Mesendoderm (in vitro differentiated cells): ENCODE measurements at regions not wholly inside any gene's neighbourhood (a gene's known extent, or its start where the extent isn't known, plus 50 kb on each side); places are given as distances from the start of the nearest gene placed in this dataset.
A peak's percentile ranks its signal among the peaks of the same experiment; 100 is the strongest.

Experiments used
- DNase-seq: peaks from one replicate; pipeline ENCODE4 v3.0.0; 2013
- H2AK5ac ChIP-seq: 2 replicates; pipeline ENCODE4 v1.6.1; 2013; ENCODE audit warnings: low read length, inconsistent platforms
- H2BK120ac ChIP-seq: 2 replicates; pipeline ENCODE4 v1.6.1; 2013; ENCODE audit warnings: low read depth, mild to moderate bottlenecking, low read length, moderate library complexity, mixed read lengths
- H2BK15ac ChIP-seq: replicated peaks from 2 replicates; pipeline ENCODE4 v1.6.1; 2013; ENCODE audit warnings: low read depth, mild to moderate bottlenecking, moderate library complexity
- H2BK5ac ChIP-seq: 2 replicates; pipeline ENCODE4 v1.6.1; 2013; ENCODE audit warnings: low read length, inconsistent platforms
- H3K18ac ChIP-seq: 2 replicates; pipeline ENCODE4 v1.6.1; 2013; ENCODE audit warnings: mild to moderate bottlenecking, low read length, mixed read lengths
- H3K23ac ChIP-seq: one replicate; pipeline ENCODE4 v1.6.1; 2013; ENCODE audit warnings: low read length
- H3K27ac ChIP-seq: 2 replicates; pipeline ENCODE4 v1.5.1; 2013; ENCODE audit warnings: low read depth, mild to moderate bottlenecking, inconsistent platforms, low read length, moderate library complexity
- H3K27me3 ChIP-seq: 2 replicates; pipeline ENCODE4 v1.6.1; 2013; ENCODE audit warnings: low read length, control low read depth, mild to moderate bottlenecking, inconsistent platforms; ENCODE audit not compliant: insufficient read depth, poor library complexity
- H3K36me3 ChIP-seq: 2 replicates; pipeline ENCODE4 v1.6.1; 2013; ENCODE audit warnings: low read length, inconsistent platforms; ENCODE audit not compliant: control insufficient read depth, insufficient read depth
- H3K4ac ChIP-seq: one replicate; pipeline ENCODE4 v1.6.1; 2013; ENCODE audit warnings: low read depth, mild to moderate bottlenecking, low read length, moderate library complexity
- H3K4me1 ChIP-seq: 2 replicates; pipeline ENCODE4 v1.6.1; 2013; ENCODE audit warnings: low read depth, low read length, inconsistent platforms; ENCODE audit not compliant: control insufficient read depth
- H3K4me2 ChIP-seq: 2 replicates; pipeline ENCODE4 v1.6.1; 2013; ENCODE audit warnings: low read length
- H3K4me3 ChIP-seq: 2 replicates; pipeline ENCODE4 v1.5.1; 2013; ENCODE audit warnings: mild to moderate bottlenecking, low read length
- H3K56ac ChIP-seq: one replicate; pipeline ENCODE4 v1.6.1; 2013; ENCODE audit warnings: low read length
- H3K79me1 ChIP-seq: 2 replicates; pipeline ENCODE4 v1.6.1; 2013; ENCODE audit warnings: low read length, inconsistent platforms
- H3K79me2 ChIP-seq: 2 replicates; pipeline ENCODE4 v1.6.1; 2013; ENCODE audit warnings: mild to moderate bottlenecking, low read length; ENCODE audit not compliant: control insufficient read depth, insufficient read depth
- H3K9ac ChIP-seq: 2 replicates; pipeline ENCODE4 v1.6.1; 2013; ENCODE audit warnings: low read length, inconsistent platforms
- H4K5ac ChIP-seq: one replicate; pipeline ENCODE4 v1.6.1; 2013; ENCODE audit warnings: low read length
- H4K8ac ChIP-seq: one replicate; pipeline ENCODE4 v1.6.1; 2013; ENCODE audit warnings: low read depth, mild to moderate bottlenecking, control low read depth, low read length, moderate library complexity
- WGBS: extraction: QIAGEN DNeasy Blood & Tissue Kit; methylation state at CpG from one replicate; pipeline ENCODE4 v1.1.7; 2013; ENCODE audit warnings: low lambda C conversion rate, missing lambda C conversion rate; ENCODE audit not compliant: insufficient coverage; ENCODE audit errors: extremely low coverage; 5-methylcytosine and 5-hydroxymethylcytosine counted together

- Histone ChIP-seq H3K27ac (no peak overlapping the region), H3K4me3 (no peak overlapping the region), H3K79me1 (no peaks in the 10 kb centered on the region), H3K23ac (no peak overlapping the region), H3K4me1 (peaks cover 10% of the 10 kb centered on the region), H3K36me3 (no peaks in the 10 kb centered on the region), H3K79me2 (no peaks in the 10 kb centered on the region), H3K4ac (no peak overlapping the region), H3K27me3 (no peaks in the 10 kb centered on the region), H3K4me2 (no peak overlapping the region), H3K18ac (no peak overlapping the region), H3K9ac (no peak overlapping the region), H4K5ac (no peak overlapping the region), H2AK5ac (no peak overlapping the region), H3K56ac (no peak overlapping the region), H2BK120ac (no peak overlapping the region), H4K8ac (no peak overlapping the region), H2BK15ac (no peak overlapping the region), H2BK5ac (no peak overlapping the region)
- WGBS: no CpG with 5 or more reads among the region's 10 CpGs
- DNase-seq: no peak
Measured at GRCh38 chr5:74396913-74397622, 243.5 kb downstream of the ENC1 start.

GRCh38 chr5:74394916-74395880, 245.3 kb downstream of the ENC1 start:
- Histone ChIP-seq H3K23ac (no peak overlapping the region), H3K4me1 (peaks cover 7% of the 10 kb centered on the region), H3K56ac (no peak overlapping the region), H3K4me2 (no peak overlapping the region), H2BK120ac (peak overlapping the region; percentile 67), H3K4me3 (no peak overlapping the region), H3K9ac (no peak overlapping the region), H3K27ac (no peak overlapping the region), H2BK5ac (no peak overlapping the region), H3K18ac (no peak overlapping the region), H3K36me3 (no peaks in the 10 kb centered on the region), H3K27me3 (no peaks in the 10 kb centered on the region), H4K8ac (no peak overlapping the region), H2AK5ac (no peak overlapping the region), H4K5ac (no peak overlapping the region), H3K79me1 (no peaks in the 10 kb centered on the region), H3K4ac (no peak overlapping the region), H3K79me2 (no peaks in the 10 kb centered on the region), H2BK15ac (no peak overlapping the region)
- WGBS: no CpG with 5 or more reads among the region's 10 CpGs
- DNase-seq: peak; percentile 90

- no peak overlapping the region for H3K4me2 ChIP-seq
- no CpG with 5 or more reads among the region's 3 CpGs for WGBS
- no peak overlapping the region for H3K18ac ChIP-seq
- H3K9ac ChIP-seq: no peak overlapping the region
- H2AK5ac ChIP-seq: no peak overlapping the region
- no peak overlapping the region for H3K27ac ChIP-seq
- no peaks in the 10 kb centered on the region for H3K27me3 ChIP-seq
- peak; percentile 67 for DNase-seq
- H3K79me1 ChIP-seq: no peaks in the 10 kb centered on the region
- H3K23ac ChIP-seq: no peak overlapping the region
- no peak overlapping the region for H2BK120ac ChIP-seq
- H2BK15ac ChIP-seq: no peak overlapping the region
- H4K8ac ChIP-seq: no peak overlapping the region
- no peak overlapping the region for H3K4me3 ChIP-seq
- H3K79me2 ChIP-seq: no peaks in the 10 kb centered on the region
- H3K4me1 ChIP-seq: peaks cover 7% of the 10 kb centered on the region
- no peak overlapping the region for H4K5ac ChIP-seq
- H3K4ac ChIP-seq: no peak overlapping the region
- H3K56ac ChIP-seq: no peak overlapping the region
- no peak overlapping the region for H2BK5ac ChIP-seq
- no peaks in the 10 kb centered on the region for H3K36me3 ChIP-seq
Measured at GRCh38 chr5:74394528-74394915, 246.0 kb downstream of the ENC1 start.

- H2BK5ac ChIP-seq: no peak overlapping the region
- H2BK15ac ChIP-seq: no peak overlapping the region
- no peak overlapping the region for H3K23ac ChIP-seq
- WGBS: no CpG with 5 or more reads among the region's 3 CpGs
- peaks cover 7% of the 10 kb centered on the region for H3K4me1 ChIP-seq
- H3K79me2 ChIP-seq: no peaks in the 10 kb centered on the region
- H3K79me1 ChIP-seq: no peaks in the 10 kb centered on the region
- H3K56ac ChIP-seq: no peak overlapping the region
- H3K4me3 ChIP-seq: no peak overlapping the region
- no peak for DNase-seq
- no peak overlapping the region for H3K27ac ChIP-seq
- no peak overlapping the region for H2AK5ac ChIP-seq
- no peak overlapping the region for H3K18ac ChIP-seq
- no peak overlapping the region for H3K9ac ChIP-seq
- no peak overlapping the region for H4K5ac ChIP-seq
- no peaks in the 10 kb centered on the region for H3K27me3 ChIP-seq
- no peak overlapping the region for H3K4ac ChIP-seq
- H3K36me3 ChIP-seq: no peaks in the 10 kb centered on the region
- no peak overlapping the region for H4K8ac ChIP-seq
- H2BK120ac ChIP-seq: no peak overlapping the region
- H3K4me2 ChIP-seq: no peak overlapping the region
Measured at GRCh38 chr5:74393943-74394342, 246.6 kb downstream of the ENC1 start.

GRCh38 chr5:74392711-74393351, 247.7 kb downstream of the ENC1 start:
- Histone ChIP-seq H2AK5ac (no peak overlapping the region), H3K79me2 (no peaks in the 10 kb centered on the region), H3K79me1 (no peaks in the 10 kb centered on the region), H3K9ac (no peak overlapping the region), H2BK5ac (no peak overlapping the region), H2BK120ac (no peak overlapping the region), H4K5ac (no peak overlapping the region), H3K18ac (no peak overlapping the region), H3K4me2 (no peak overlapping the region), H3K27me3 (no peaks in the 10 kb centered on the region), H3K56ac (no peak overlapping the region), H3K36me3 (no peaks in the 10 kb centered on the region), H3K4me3 (no peak overlapping the region), H4K8ac (no peak overlapping the region), H2BK15ac (no peak overlapping the region), H3K27ac (no peak overlapping the region), H3K23ac (no peak overlapping the region), H3K4me1 (peaks cover 7% of the 10 kb centered on the region), H3K4ac (peak overlapping the region; percentile 40)
- no peak for DNase-seq
- no CpG with 5 or more reads among the region's 3 CpGs for WGBS
